Occipital lobe (tissue), 1 donor: ENCODE measurements at regions not wholly inside any gene's neighbourhood (a gene's known extent, or its start where the extent isn't known, plus 50 kb on each side); places are given as distances from the start of the nearest gene placed in this dataset.

Source experiments
- DNase-seq: peaks from one replicate; lab custom pipeline; 2025; lab: John Stamatoyannopoulos, UW

GRCh38 chr2:12278217-12278750 lies 438.5 kb upstream of the TRIB2 start:
- DNase-seq, result no peak

GRCh38 chr2:12282780-12283695 lies 433.7 kb upstream of the TRIB2 start:
- DNase-seq, result no peak

GRCh38 chr2:12284037-12284436 lies 432.7 kb upstream of the TRIB2 start:
- DNase-seq, result no peak

GRCh38 chr2:12284487-12284886 lies 432.2 kb upstream of the TRIB2 start:
- DNase-seq, result no peak

GRCh38 chr2:12286347-12286746 lies 430.4 kb upstream of the TRIB2 start:
- no peak for DNase-seq

- DNase-seq, result no peak
Observed at GRCh38 chr2:12287220-12287751, 429.4 kb upstream of the TRIB2 start.

GRCh38 chr2:12288048-12288447 lies 428.7 kb upstream of the TRIB2 start:
- DNase-seq, result no peak

- no peak for DNase-seq
Observed at GRCh38 chr2:12289120-12289802, 427.5 kb upstream of the TRIB2 start.

- no peak for DNase-seq
Observed at GRCh38 chr2:12291303-12291702, 425.4 kb upstream of the TRIB2 start.

GRCh38 chr2:12293874-12294273 lies 422.9 kb upstream of the TRIB2 start:
- DNase-seq, result no peak

GRCh38 chr2:12295856-12296519 lies 420.7 kb upstream of the TRIB2 start:
- no peak for DNase-seq

GRCh38 chr2:12296915-12297314 lies 419.8 kb upstream of the TRIB2 start:
- no peak for DNase-seq

- DNase-seq, result no peak
Observed at GRCh38 chr2:12298352-12298751, 418.4 kb upstream of the TRIB2 start.

GRCh38 chr2:12299431-12299830 lies 417.3 kb upstream of the TRIB2 start:
- DNase-seq, result no peak

- no peak for DNase-seq
Observed at GRCh38 chr2:12300019-12300602, 416.6 kb upstream of the TRIB2 start.

GRCh38 chr2:12300927-12301326 lies 415.8 kb upstream of the TRIB2 start:
- no peak for DNase-seq

GRCh38 chr2:12302140-12302539 lies 414.6 kb upstream of the TRIB2 start:
- no peak for DNase-seq

GRCh38 chr2:12302691-12303090 lies 414.0 kb upstream of the TRIB2 start:
- DNase-seq, result no peak

- DNase-seq, result no peak
Observed at GRCh38 chr2:12303181-12304030, 413.3 kb upstream of the TRIB2 start.

GRCh38 chr2:12304564-12305171 lies 412.1 kb upstream of the TRIB2 start:
- no peak for DNase-seq
